Astrocyte (in vitro differentiated cells and primary cell): ENCODE measurements at regions not wholly inside any gene's neighbourhood (a gene's known extent, or its start where the extent isn't known, plus 50 kb on each side); places are given as distances from the start of the nearest gene placed in this dataset.

Source experiments
- DNase-seq: peaks from one replicate; pipeline ENCODE4 v3.0.0-alpha.2; 2010; ENCODE audit warnings: low read depth
- FAIRE-seq: peaks from 2 replicates; lab custom pipeline; 2011; peaks lifted over from hg19 to GRCh38; lab: Jason Lieb, UNC
- H2AFZ ChIP-seq: 2 replicates; pipeline ENCODE4 v1.6.0; 2012; ENCODE audit warnings: low read depth, low read length, inconsistent platforms
- H3K27ac ChIP-seq: 2 replicates; pipeline ENCODE4 v1.5.1; 2011; ENCODE audit warnings: low read depth, low read length, inconsistent platforms
- H3K27me3 ChIP-seq: 2 replicates; pipeline ENCODE4 v1.6.0; 2011; ENCODE audit warnings: low read length, inconsistent platforms; ENCODE audit not compliant: insufficient read depth
- H3K36me3 ChIP-seq: 2 replicates; pipeline ENCODE4 v1.5.1; 2011; ENCODE audit warnings: low read length, inconsistent platforms; ENCODE audit not compliant: insufficient read depth
- H3K4me1 ChIP-seq: 2 replicates; pipeline ENCODE4 v1.5.1; 2011; ENCODE audit warnings: low read length, inconsistent platforms; ENCODE audit not compliant: insufficient read depth
- H3K4me2 ChIP-seq: 2 replicates; pipeline ENCODE4 v1.6.0; 2012; ENCODE audit warnings: low read length, inconsistent platforms
- H3K4me3 ChIP-seq: 2 replicates; pipeline ENCODE4 v1.5.1; 2011; ENCODE audit warnings: low read depth, mild to moderate bottlenecking, low read length, inconsistent platforms; ENCODE audit not compliant: insufficient read depth
- H3K79me2 ChIP-seq: 2 replicates; pipeline ENCODE4 v1.6.0; 2012; ENCODE audit warnings: mild to moderate bottlenecking, low read length, inconsistent platforms; ENCODE audit not compliant: insufficient read depth
- H3K9ac ChIP-seq: 2 replicates; pipeline ENCODE4 v1.6.0; 2012; ENCODE audit warnings: mild to moderate bottlenecking, low read length, inconsistent platforms
- H3K9me3 ChIP-seq: 2 replicates; pipeline ENCODE4 v1.5.1; 2012; ENCODE audit warnings: low read depth, mild to moderate bottlenecking, low read length, inconsistent platforms; ENCODE audit not compliant: insufficient read depth
- H4K20me1 ChIP-seq: 2 replicates; pipeline ENCODE4 v1.6.0; 2012; ENCODE audit warnings: low read length, inconsistent platforms; ENCODE audit not compliant: insufficient read depth
- H3K27ac Mint-ChIP-seq: one replicate; pipeline ENCODE4 v1.8.0; 2021; ENCODE audit warnings: mild to moderate bottlenecking, mixed read lengths; ENCODE audit not compliant: unreplicated experiment
- H3K27me3 Mint-ChIP-seq: one replicate; pipeline ENCODE4 v1.8.0; 2021; ENCODE audit warnings: low read depth, mixed read lengths; ENCODE audit not compliant: unreplicated experiment
- H3K36me3 Mint-ChIP-seq: one replicate; pipeline ENCODE4 v1.8.0; 2021; ENCODE audit warnings: low read depth, mixed read lengths; ENCODE audit not compliant: unreplicated experiment
- H3K4me1 Mint-ChIP-seq: one replicate; pipeline ENCODE4 v1.8.0; 2021; ENCODE audit warnings: low read depth, mixed read lengths; ENCODE audit not compliant: unreplicated experiment
- H3K4me3 Mint-ChIP-seq: one replicate; pipeline ENCODE4 v1.8.0; 2021; ENCODE audit warnings: mild to moderate bottlenecking, moderate library complexity, mixed read lengths; ENCODE audit not compliant: unreplicated experiment
- H3K9me3 Mint-ChIP-seq: one replicate; pipeline ENCODE4 v1.8.0; 2021; ENCODE audit warnings: mild to moderate bottlenecking, mixed read lengths; ENCODE audit not compliant: unreplicated experiment
- EZH2 ChIP-seq: IDR thresholded peaks from 2 replicates; pipeline ENCODE4 v1.6.1; 2012; ENCODE audit warnings: mild to moderate bottlenecking, low read length, inconsistent platforms; ENCODE audit not compliant: insufficient read depth
- TF ChIP-seq, protein P1 (sequence below): IDR thresholded peaks from 2 replicates; pipeline ENCODE4 v1.5.1; 2011; ENCODE audit warnings: low read depth, mild to moderate bottlenecking, inconsistent platforms, low read length, moderate library complexity; ENCODE audit not compliant: insufficient read depth

DNA sequence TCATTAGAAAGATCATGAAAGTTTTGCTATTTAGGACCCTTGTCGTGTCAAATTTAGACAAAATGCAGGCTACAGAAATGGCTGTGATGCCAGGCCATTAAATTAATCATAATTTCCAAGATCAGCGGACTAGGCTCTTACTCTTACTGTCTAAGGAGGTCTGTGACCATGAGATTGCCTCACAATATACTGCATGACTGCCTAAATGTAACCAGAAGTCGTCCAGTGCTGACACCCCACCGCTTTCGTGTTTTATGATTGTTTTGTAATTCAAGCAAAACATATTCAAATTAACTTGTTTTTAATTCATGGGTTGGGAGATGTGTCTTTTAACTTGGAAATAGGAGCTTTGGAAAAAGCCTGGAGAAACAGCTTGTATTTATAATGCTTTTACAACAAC lies 947.5 kb downstream of the BRINP3 start:
- no peak overlapping the region for H3K4me3 Mint-ChIP-seq
- Histone ChIP-seq H3K4me1 (no peaks in the 10 kb centered on the region), H3K79me2 (no peaks in the 10 kb centered on the region), H3K4me2 (no peak overlapping the region), H3K4me3 (no peak overlapping the region), H3K9ac (no peak overlapping the region), H4K20me1 (no peaks in the 10 kb centered on the region), H3K27me3 (no peaks in the 10 kb centered on the region), H3K27ac (no peak overlapping the region), H3K36me3 (no peaks in the 10 kb centered on the region), H2AFZ (no peak overlapping the region), H3K9me3 (no peaks in the 10 kb centered on the region)
- H3K27me3 Mint-ChIP-seq = no peaks in the 10 kb centered on the region
- no peaks in the 10 kb centered on the region for H3K9me3 Mint-ChIP-seq
- no peak for FAIRE-seq
- no peak for TF ChIP-seq EZH2
- TF ChIP-seq, protein P1, sequence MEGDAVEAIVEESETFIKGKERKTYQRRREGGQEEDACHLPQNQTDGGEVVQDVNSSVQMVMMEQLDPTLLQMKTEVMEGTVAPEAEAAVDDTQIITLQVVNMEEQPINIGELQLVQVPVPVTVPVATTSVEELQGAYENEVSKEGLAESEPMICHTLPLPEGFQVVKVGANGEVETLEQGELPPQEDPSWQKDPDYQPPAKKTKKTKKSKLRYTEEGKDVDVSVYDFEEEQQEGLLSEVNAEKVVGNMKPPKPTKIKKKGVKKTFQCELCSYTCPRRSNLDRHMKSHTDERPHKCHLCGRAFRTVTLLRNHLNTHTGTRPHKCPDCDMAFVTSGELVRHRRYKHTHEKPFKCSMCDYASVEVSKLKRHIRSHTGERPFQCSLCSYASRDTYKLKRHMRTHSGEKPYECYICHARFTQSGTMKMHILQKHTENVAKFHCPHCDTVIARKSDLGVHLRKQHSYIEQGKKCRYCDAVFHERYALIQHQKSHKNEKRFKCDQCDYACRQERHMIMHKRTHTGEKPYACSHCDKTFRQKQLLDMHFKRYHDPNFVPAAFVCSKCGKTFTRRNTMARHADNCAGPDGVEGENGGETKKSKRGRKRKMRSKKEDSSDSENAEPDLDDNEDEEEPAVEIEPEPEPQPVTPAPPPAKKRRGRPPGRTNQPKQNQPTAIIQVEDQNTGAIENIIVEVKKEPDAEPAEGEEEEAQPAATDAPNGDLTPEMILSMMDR = no peak
- H3K36me3 Mint-ChIP-seq = no peaks in the 10 kb centered on the region
- H3K4me1 Mint-ChIP-seq = no peaks in the 10 kb centered on the region
- no peak overlapping the region for H3K27ac Mint-ChIP-seq
- DNase-seq = no peak

DNA sequence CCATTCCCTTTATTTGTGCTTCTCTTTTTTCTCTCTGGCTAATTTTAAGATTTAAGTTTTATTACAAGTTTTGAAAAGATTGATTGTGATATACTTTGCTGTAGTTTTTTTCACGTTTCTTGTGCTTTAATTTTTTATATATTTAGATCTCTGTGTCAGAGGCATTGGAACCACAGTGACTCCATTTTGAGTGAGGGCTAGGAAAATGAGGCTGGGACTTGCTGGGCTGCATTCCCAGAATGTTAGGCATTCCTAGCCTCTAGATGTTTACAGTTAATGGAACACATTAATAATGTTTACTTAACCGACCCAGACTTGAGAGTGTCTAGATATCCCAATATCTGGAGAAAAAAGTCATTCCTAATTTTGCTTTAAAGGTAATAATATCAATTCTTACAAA lies 939.4 kb downstream of the BRINP3 start:
- Histone ChIP-seq H3K9ac (no peak overlapping the region), H3K79me2 (no peaks in the 10 kb centered on the region), H4K20me1 (no peaks in the 10 kb centered on the region), H3K4me3 (no peak overlapping the region), H3K4me2 (no peak overlapping the region), H3K27ac (no peak overlapping the region), H2AFZ (no peak overlapping the region), H3K36me3 (no peaks in the 10 kb centered on the region), H3K4me1 (no peaks in the 10 kb centered on the region), H3K9me3 (no peaks in the 10 kb centered on the region), H3K27me3 (no peaks in the 10 kb centered on the region)
- Mint-ChIP-seq H3K27ac (no peak overlapping the region), H3K4me3 (no peak overlapping the region), H3K4me1 (no peaks in the 10 kb centered on the region), H3K9me3 (no peaks in the 10 kb centered on the region), H3K27me3 (no peaks in the 10 kb centered on the region), H3K36me3 (no peaks in the 10 kb centered on the region)
- DNase-seq = no peak
- TF ChIP-seq, protein P1 = no peak
- TF ChIP-seq EZH2 = no peak
- no peak for FAIRE-seq

- DNase-seq = no peak
- no peaks in the 10 kb centered on the region for H3K4me1 Mint-ChIP-seq
- H3K36me3 ChIP-seq = no peaks in the 10 kb centered on the region
- H3K4me3 ChIP-seq = no peak overlapping the region
- H3K9me3 ChIP-seq = no peaks in the 10 kb centered on the region
- no peak overlapping the region for H3K4me2 ChIP-seq
- no peaks in the 10 kb centered on the region for H4K20me1 ChIP-seq
- H3K36me3 Mint-ChIP-seq = no peaks in the 10 kb centered on the region
- no peaks in the 10 kb centered on the region for H3K27me3 Mint-ChIP-seq
- H2AFZ ChIP-seq = no peak overlapping the region
- no peaks in the 10 kb centered on the region for H3K9me3 Mint-ChIP-seq
- H3K27me3 ChIP-seq = no peaks in the 10 kb centered on the region
- no peak overlapping the region for H3K27ac Mint-ChIP-seq
- no peak for FAIRE-seq
- no peaks in the 10 kb centered on the region for H3K79me2 ChIP-seq
- no peak overlapping the region for H3K4me3 Mint-ChIP-seq
- TF ChIP-seq, protein P1 = no peak
- no peak for TF ChIP-seq EZH2
- H3K9ac ChIP-seq = no peak overlapping the region
- H3K27ac ChIP-seq = no peak overlapping the region
- no peaks in the 10 kb centered on the region for H3K4me1 ChIP-seq
Observed at GRCh38 chr1:189550498-189550897, 927.2 kb downstream of the BRINP3 start.
